Renal cortex interstitium (tissue), 11 donors: ENCODE measurements at regions not wholly inside any gene's neighbourhood (a gene's known extent, or its start where the extent isn't known, plus 50 kb on each side); places are given as distances from the start of the nearest gene placed in this dataset.
"Not testable (repeated sequence)": the region's sequence is repeated elsewhere in the genome, so short reads cannot be mapped to it uniquely, and the experiment has no call there.

Experiments
- DNase-seq, 11 donors: peaks; one replicate each; pipeline ENCODE4 v3.0.0-alpha.2; 2013; ENCODE audit warnings: low read depth in 9 of 11, low spot score in 4 of 11; ENCODE audit errors: extremely low read depth in 1 of 11

GRCh38 chr1:203401199-203401877 is 50.4 kb upstream of the FMOD start:
- no peak for DNase-seq

- no peak for DNase-seq
These were observed 51.2 kb upstream of the FMOD start for GRCh38 chr1:203402152-203402551.

- DNase-seq = peak in 8 of 11 donors; percentile 39 to 63 (median 53)
These were observed 51.9 kb upstream of the FMOD start for GRCh38 chr1:203402629-203403337.

GRCh38 chr1:203403586-203403985 is 52.7 kb upstream of the FMOD start:
- DNase-seq = no peak

GRCh38 chr1:203404546-203404945 is 53.6 kb upstream of the FMOD start:
- DNase-seq = no peak

- DNase-seq = no peak
These were observed 54.9 kb upstream of the FMOD start for GRCh38 chr1:203405703-203406438.

GRCh38 chr1:203406446-203407045 is 55.6 kb upstream of the FMOD start:
- no peak for DNase-seq

- DNase-seq = no peak
These were observed 56.4 kb upstream of the FMOD start for GRCh38 chr1:203407296-203407695.

- no peak for DNase-seq
These were observed 57.9 kb upstream of the FMOD start for GRCh38 chr1:203408486-203409481.

GRCh38 chr1:203410182-203410900 is 59.4 kb upstream of the FMOD start:
- DNase-seq = no peak

- DNase-seq = not testable (repeated sequence)
These were observed 60.5 kb upstream of the FMOD start for GRCh38 chr1:203411431-203411830.

- no peak for DNase-seq
These were observed 56.0 kb upstream of the PRELP start for GRCh38 chr1:203419558-203419957.

GRCh38 chr1:203420263-203420662 is 55.3 kb upstream of the PRELP start:
- DNase-seq = no peak

GRCh38 chr1:203421246-203421645 is 54.4 kb upstream of the PRELP start:
- DNase-seq = no peak

GRCh38 chr1:203422116-203422515 is 53.5 kb upstream of the PRELP start:
- no peak for DNase-seq

- no peak for DNase-seq
These were observed 53.0 kb upstream of the PRELP start for GRCh38 chr1:203422656-203423055.

- DNase-seq = no peak
These were observed 51.3 kb upstream of the PRELP start for GRCh38 chr1:203424285-203424684.
